Fibroblast of peridontal ligament (primary cell): ENCODE measurements at regions not wholly inside any gene's neighbourhood (a gene's known extent, or its start where the extent isn't known, plus 50 kb on each side); places are given as distances from the start of the nearest gene placed in this dataset.

Experiments
- DNase-seq: peaks from one replicate; pipeline ENCODE4 v3.0.0-alpha.2; 2010; ENCODE audit errors: extremely low read depth

GRCh38 chr9:78493166-78493742 is 196.3 kb downstream of the PSAT1 start:
- DNase-seq: no peak

- no peak for DNase-seq
These were observed 205.6 kb downstream of the PSAT1 start for GRCh38 chr9:78502566-78502965.

- DNase-seq: no peak
These were observed 208.6 kb downstream of the PSAT1 start for GRCh38 chr9:78505546-78505945.

- DNase-seq: no peak
These were observed 210.1 kb downstream of the PSAT1 start for GRCh38 chr9:78507037-78507436.

GRCh38 chr9:78510035-78510434 is 213.1 kb downstream of the PSAT1 start:
- no peak for DNase-seq

GRCh38 chr9:78515108-78515507 is 218.2 kb downstream of the PSAT1 start:
- no peak for DNase-seq

- no peak for DNase-seq
These were observed 222.9 kb downstream of the PSAT1 start for GRCh38 chr9:78519786-78520185.

GRCh38 chr9:78521680-78522079 is 224.8 kb downstream of the PSAT1 start:
- DNase-seq: no peak

- no peak for DNase-seq
These were observed 229.1 kb downstream of the PSAT1 start for GRCh38 chr9:78525986-78526560.

- DNase-seq: no peak
These were observed 236.6 kb downstream of the PSAT1 start for GRCh38 chr9:78533500-78533899.

GRCh38 chr9:78539188-78539587 is 242.3 kb downstream of the PSAT1 start:
- no peak for DNase-seq

- peak; percentile 28 for DNase-seq
These were observed 243.0 kb downstream of the PSAT1 start for GRCh38 chr9:78539904-78540303.

GRCh38 chr9:78541868-78542443 is 245.0 kb downstream of the PSAT1 start:
- DNase-seq: no peak

- no peak for DNase-seq
These were observed 245.7 kb downstream of the PSAT1 start for GRCh38 chr9:78542491-78543181.

- no peak for DNase-seq
These were observed 246.4 kb downstream of the PSAT1 start for GRCh38 chr9:78543353-78543752.

GRCh38 chr9:78544230-78544629 is 247.3 kb downstream of the PSAT1 start:
- DNase-seq: no peak

- no peak for DNase-seq
These were observed 250.9 kb downstream of the PSAT1 start for GRCh38 chr9:78547831-78548230.

- no peak for DNase-seq
These were observed 251.7 kb downstream of the PSAT1 start for GRCh38 chr9:78548670-78549069.

GRCh38 chr9:78549711-78550110 is 252.8 kb downstream of the PSAT1 start:
- DNase-seq: peak; percentile 12

GRCh38 chr9:78552802-78553201 is 255.9 kb downstream of the PSAT1 start:
- DNase-seq: peak; percentile 19

- DNase-seq: no peak
These were observed 260.6 kb downstream of the PSAT1 start for GRCh38 chr9:78557540-78557939.

- peak; percentile 7 for DNase-seq
These were observed 262.5 kb downstream of the PSAT1 start for GRCh38 chr9:78559449-78559885.

- no peak for DNase-seq
These were observed 265.1 kb downstream of the PSAT1 start for GRCh38 chr9:78562021-78562420.
